CD4-positive, alpha-beta T cell treated with Interferon gamma for 1 hour (primary cell): ENCODE measurements at regions not wholly inside any gene's neighbourhood (a gene's known extent, or its start where the extent isn't known, plus 50 kb on each side); places are given as distances from the start of the nearest gene placed in this dataset.
"Not testable (repeated sequence)": the region's sequence is repeated elsewhere in the genome, so short reads cannot be mapped to it uniquely, and the experiment has no call there.

Experiments
- DNase-seq: peaks from one replicate; pipeline ENCODE4 v3.0.0-alpha.2; 2020

DNA sequence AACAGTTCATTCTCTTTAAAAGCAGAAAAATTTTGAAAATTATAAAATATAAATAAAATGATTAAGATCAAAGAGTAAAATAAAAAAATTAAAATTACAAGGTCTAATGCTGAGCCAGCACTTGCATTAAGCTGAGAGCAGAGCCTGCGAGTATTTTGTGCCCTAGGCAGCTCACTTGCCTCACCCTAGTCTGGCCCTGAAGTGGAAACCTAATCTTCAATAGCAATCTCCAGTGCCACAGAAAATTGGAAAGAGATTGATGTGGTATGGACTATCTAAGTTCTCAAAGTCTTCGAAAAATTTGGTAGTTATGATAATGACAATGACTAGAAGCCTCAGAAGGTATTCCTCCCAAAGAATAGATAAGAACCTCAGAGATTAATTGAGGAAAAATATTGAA is 459.4 kb upstream of the CBLB start:
- DNase-seq: no peak

DNA sequence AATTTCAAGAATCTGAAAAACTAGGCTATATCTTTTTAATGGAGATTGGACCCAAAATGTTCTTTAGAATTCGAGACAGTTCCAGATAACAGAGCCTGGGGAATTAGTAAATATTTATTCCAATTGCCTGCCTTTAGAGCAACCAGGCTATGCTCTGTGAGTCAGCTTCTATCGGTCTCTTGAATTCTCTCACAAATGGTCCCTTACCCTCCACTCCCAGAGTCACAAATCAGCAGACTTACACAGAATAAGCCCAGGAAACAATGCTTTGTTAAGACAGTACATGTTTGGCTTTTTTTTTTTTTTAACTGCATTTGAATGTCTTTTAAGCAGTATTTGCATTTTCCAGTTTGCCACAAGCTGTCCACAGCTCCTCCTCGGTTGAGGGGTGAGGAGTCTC is 460.7 kb upstream of the CBLB start:
- DNase-seq: no peak

DNA sequence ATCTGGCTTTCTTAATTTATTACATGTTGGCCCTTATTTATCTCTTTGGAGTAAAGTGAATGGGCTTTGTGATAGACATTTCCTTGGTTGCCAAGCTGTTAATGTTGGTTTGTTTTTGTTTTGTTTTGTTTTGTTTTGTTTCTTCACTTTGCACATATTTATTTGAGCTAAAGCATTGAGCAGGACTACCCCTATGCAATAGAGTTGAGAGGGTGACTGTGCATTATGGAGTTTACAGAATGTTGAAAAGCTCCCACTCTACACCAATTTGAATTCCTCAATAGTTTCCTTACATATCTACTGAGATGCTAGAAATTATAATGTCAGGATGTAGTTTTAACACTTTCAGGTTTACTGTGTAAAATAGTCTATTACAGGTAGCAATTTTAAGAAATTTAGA is 462.8 kb upstream of the CBLB start:
- no peak for DNase-seq

DNA sequence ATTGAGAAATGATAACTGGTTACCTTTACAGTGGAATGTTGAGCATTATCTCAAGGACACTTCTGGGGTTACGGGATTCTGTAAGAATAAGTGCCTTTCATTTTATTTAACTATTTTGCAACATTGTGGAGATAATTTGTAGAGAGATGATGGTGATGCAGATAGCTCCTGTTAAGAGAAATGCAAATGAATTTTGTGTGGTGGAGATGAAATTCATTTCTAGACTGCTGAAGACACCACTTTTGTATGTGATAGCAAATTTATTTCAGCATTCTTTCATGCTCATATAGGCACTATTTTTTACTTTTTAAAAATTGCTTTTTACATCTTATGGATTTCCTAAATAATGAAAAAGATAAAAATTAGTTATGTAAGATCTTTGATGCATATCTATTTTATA is 463.3 kb upstream of the CBLB start:
- DNase-seq: no peak

- DNase-seq: no peak
Observed at GRCh38 chr3:106332884-106333283, 464.1 kb upstream of the CBLB start.

- DNase-seq: no peak
Observed at GRCh38 chr3:106333911-106334618, 465.3 kb upstream of the CBLB start.

- DNase-seq: no peak
Observed at GRCh38 chr3:106336619-106337018, 467.8 kb upstream of the CBLB start.

GRCh38 chr3:106337116-106337515 is 468.3 kb upstream of the CBLB start:
- DNase-seq: no peak

GRCh38 chr3:106338582-106339214 is 469.9 kb upstream of the CBLB start:
- DNase-seq: no peak

- DNase-seq: no peak
Observed at GRCh38 chr3:106339551-106339950, 470.7 kb upstream of the CBLB start.

DNA sequence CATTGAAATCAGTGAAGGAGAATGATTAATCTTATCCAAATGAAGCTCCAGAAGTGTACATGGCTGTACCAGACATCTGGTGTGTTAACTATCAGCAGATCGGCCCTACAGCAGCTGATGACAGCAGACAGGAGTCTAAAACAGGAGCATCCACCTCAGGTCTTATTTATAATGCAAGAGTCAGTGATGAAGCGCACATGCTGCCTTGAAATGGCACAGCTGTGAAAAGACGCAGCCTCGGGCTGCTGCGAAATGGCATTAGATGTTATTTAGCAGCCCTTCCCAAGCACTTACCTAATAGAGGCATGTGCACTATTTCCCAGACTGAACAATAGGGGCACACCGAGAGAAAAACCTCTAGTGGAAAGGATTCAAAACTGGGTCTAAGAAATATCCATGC is 472.3 kb upstream of the CBLB start:
- DNase-seq: no peak

DNA sequence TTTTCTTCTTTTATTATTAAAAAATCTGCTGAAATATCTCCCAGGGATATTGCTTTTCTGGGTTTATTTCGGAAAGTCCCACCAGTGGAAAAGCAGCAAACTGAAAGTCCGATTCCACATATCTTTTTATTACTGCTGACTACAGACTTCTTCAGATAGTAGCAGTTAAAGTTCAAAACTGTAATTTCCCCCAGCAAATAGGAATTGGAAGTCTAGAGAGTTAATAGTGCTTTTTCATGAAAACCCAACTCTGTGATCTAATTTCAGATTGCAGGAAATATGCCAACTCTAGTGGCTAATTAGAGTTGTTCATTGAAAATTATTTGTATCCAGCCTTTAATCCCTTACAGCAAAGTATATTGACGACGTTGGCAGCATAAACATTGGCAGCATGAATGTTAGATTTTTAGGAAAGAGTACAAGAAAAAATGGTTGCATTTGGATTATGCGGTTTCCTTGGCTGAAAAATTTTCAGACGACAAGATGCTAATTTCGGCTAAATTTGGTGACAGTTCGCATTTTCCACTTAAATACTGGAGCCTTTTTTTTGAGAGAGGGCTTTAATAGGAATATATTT is 472.9 kb upstream of the CBLB start:
- no peak for DNase-seq

GRCh38 chr3:106342386-106342785 is 473.6 kb upstream of the CBLB start:
- DNase-seq: no peak

DNA sequence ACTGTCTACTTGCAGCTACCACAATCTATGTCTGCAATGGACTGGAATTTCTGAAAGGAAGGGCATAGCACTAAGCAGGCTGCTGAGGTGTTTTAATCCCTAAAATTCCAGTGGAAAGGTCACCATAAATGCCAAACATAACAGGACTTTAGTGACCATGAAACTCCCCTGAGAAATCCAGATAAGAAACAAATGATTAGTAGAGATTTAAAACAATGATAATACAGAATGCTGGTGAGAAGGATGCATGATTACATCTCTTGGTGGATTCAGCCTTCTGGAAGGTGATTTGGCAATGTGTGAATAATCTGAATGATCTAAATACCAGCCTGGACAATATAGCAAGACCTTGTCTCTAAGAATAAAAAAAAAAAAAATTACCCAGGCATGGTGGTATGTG is 475.0 kb upstream of the CBLB start:
- DNase-seq: no peak

DNA sequence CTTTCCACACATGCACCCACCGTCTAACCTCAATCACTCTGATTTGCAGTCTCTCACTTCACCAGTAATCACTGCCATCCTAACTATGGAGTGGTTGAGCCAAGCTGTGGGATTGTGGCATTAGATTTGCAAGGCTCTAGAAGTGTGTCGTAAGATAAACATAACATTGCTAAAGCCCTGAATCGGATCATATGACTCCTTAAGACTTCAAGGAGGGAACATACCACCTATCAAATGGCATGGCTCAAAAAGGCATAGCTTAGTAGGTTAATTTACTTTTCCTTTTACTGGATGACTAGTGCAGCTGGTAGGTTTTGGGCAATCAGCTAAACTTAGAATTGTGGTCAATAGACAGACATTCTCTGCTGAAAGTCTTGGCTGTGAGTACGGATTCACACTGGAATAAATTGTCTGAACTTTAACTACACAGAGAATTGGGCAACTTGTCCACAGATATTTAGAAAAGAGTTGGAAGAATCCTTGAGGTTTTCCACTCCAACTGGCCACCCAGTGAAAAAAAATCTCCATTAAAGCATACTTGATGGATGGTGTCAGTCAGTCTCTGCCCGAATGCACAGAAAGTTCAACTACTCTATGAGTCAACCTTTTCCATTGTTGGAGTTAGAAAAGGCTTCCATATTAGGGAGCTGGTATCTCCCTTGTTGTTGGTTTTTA is 476.7 kb upstream of the CBLB start:
- DNase-seq: no peak

- no peak for DNase-seq
Observed at GRCh38 chr3:106347350-106347749, 478.5 kb upstream of the CBLB start.

DNA sequence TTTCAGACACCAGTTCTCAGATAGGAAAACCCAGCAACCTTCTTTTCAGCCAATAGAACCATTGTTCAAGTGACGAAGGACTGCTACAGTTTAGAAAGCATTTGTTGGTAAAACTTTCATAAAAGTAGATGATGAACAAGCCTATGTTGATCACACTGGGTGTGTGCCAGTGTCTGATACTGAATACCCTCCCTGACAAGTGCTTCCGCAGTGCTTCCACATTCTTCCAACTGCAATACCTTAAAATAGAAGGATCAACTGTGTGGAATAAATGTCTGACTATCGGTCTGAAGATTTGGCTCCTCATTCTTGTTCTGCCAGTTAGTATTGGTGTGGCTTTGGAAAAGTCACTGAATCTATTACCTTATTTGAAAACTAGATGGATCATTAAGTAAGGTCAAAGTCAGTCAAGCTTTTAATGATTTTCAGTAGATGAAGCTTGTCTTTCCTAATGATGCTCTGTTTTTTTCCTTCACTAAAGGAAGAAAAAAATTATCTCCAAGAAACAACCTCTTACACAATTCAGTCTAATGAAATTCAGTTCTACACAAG is 479.4 kb upstream of the CBLB start:
- DNase-seq: no peak

- DNase-seq: no peak
Observed at GRCh38 chr3:106349191-106349881, 480.5 kb upstream of the CBLB start.

- DNase-seq: no peak
Observed at GRCh38 chr3:106355873-106356272, 487.1 kb upstream of the CBLB start.

DNA sequence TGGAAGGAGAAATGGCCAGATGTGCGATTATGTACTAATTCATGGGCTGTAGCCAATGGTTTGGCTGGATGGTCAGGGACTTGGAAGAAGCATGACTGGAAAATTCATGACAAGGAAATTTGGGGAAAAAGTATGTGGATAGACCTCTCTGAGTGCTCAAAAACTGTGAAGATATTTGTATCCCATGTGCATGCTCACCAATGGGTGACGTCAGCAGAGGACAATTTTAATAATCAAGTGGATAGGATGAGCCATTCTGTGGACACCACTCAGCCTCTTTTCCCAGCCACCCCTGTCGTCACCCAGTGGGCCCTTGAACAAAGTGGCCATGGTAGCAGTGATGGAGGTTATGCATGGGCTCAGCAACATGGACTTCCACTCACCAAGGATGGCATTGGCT is 490.9 kb upstream of the CBLB start:
- DNase-seq: no peak

- not testable (repeated sequence) for DNase-seq
Observed at GRCh38 chr3:106360901-106361300, 492.1 kb upstream of the CBLB start.

DNA sequence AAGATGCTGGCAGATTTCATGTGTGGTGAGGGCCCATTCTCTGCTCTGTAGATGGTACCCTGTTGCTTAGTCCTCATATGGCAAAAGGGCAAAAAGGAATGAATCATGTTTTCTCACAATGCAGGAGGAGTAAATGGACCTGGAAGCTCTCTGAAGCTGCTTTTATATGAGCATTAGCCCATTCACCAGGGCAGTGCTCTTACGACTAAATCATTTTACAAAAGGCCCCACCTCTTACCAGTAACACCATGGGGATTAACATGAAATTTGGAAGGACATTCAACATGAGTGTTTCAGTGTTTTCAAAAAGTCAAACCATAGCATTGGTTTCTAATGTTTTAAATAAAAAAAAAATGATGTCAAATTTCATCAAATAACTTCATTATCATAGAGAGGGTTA is 495.7 kb upstream of the CBLB start:
- DNase-seq: no peak

DNA sequence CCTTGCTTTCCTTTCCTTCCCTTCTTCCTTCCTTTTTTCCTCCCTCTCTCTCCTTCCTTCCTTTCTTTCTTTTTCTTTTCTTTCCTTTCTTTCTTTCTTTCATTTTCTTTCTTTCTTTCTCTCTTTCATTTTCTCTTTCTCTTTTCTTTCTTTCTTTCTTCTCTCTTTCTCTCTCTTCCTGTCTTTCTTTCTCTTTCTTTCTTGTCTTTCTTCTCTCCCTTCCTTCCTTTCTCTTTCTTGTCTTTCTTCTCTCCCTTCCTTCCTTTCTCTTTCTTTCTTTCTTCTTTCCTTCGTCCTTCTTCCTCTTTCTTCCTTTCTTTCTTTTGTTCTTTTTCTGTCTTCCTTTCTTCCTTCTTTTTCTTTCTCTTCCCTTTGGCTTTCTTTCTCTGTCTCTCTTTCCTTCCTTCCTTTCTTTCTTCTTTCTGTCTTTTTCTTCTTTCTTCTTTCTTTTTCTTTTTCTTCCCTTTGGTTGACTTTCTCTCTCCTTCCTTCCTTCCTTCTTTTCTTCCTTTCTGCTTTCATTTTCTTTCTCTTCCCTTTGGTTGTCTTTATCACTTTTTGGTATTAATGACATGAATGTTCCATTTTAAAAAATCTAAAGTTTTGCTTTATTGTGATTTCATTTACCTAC is 496.4 kb upstream of the CBLB start:
- DNase-seq: no peak
